CD4-positive, alpha-beta T cell treated with Interleukin-2 at 100 ng/mL for 4 hours (primary cell): ENCODE measurements at regions not wholly inside any gene's neighbourhood (a gene's known extent, or its start where the extent isn't known, plus 50 kb on each side); places are given as distances from the start of the nearest gene placed in this dataset.
"Not testable (repeated sequence)": the region's sequence is repeated elsewhere in the genome, so short reads cannot be mapped to it uniquely, and the experiment has no call there.

Experiments used
- DNase-seq: peaks from one replicate; pipeline ENCODE4 v3.0.0-alpha.2; 2020; ENCODE audit warnings: low spot score

DNA sequence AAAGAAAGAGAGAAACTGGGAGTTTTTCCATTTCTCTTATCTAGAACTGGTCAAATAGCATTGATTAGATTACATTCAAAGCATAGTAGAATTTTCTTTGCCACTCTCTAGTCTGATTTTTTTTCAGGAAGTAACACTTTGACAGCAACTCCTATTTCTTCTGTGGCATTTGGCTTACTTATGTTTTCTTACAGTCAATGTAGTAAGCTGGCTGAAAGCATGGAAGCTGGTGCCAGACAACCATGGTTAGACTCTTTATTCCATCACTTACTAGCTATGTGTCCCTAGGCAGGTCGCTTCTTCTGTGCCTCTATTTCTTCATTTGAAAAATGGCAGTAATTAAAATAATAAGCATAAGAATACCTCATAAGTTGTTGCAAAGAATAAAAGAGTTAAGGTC, 54.2 kb upstream of the OPRM1 start:
- DNase-seq: no peak

DNA sequence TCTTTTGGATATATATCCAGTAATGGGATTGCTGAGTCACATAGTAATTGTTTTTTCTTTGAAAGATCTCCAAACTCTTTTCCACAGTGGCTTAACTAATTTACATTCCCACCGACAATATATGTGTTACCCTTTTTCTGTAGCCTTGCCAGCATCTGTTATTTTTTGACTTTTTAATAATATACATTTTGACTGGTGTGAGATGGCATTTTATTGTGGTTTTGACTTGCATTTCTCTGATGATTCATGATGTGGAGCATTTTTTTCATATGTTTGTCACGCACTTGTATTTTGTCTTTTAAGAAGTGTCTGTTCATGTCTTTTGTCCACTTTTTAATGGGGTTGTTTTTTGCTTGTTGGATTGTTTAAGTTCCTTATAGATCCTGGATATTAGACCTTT, 58.9 kb upstream of the OPRM1 start:
- no peak for DNase-seq

DNA sequence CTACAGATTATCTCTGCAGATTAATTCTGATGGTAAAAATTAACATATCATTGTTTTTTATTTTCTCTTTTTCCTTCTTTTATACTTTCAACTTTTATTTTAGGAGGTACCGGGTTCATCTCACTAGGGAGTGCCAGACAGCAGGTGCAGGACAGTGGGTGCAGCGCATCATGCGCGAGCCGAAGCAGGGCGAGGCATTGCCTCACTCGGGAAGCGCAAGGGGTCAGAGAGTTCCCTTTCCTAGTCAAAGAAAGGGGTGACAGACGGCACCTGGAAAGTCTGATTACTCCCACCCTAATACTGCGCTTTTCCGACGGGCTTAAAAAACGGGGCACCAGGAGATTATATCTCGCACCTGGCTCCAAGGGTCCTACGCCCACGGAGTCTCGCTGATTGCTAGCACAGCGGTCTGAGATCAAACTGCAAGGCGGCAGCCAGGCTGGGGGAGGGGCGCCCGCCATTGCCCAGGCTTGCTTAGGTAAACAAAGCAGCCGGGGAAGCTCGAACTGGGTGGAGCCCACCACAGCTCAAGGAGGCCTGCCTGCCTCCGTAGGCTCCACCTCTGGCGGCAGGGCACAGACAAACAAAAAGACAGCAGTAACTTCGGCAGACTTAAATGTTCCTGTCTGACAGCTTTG, 60.0 kb upstream of the OPRM1 start:
- DNase-seq: not testable (repeated sequence)

DNA sequence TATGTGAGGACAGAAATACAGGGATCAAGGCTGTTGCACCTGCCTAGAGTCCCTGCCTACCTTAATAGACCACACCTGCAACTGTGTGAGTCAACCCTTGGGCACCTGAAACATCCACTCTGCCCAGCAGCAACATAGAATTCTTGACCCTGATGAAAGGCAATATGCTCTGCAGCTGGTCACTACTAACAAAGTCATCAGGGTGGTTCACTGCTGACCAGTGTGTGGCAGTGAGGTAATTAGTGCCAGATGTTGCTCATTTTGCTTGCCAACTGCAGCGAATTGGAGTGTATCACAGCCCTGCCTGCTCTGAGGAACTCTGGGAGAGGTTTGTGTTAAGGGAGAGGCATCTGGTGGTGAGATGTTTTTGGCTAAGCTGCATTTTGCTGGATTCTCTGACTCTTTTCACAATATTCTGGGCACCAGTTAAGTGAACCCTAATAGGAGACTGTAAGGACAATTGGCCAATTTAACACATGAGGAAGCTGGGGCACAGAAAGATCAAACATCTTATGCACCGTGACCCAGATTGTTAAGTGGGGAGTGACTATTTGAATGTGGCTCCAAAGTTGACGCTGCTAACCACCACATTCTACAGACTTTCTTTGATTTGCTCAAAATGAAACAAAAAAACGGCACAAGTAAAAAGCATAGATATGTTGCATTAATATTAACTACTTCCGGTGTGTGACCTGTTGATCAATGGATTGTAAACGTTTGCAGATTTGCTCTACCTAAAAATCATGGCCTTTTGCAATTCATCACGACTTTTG, 61.9 kb upstream of the OPRM1 start:
- DNase-seq: no peak

DNA sequence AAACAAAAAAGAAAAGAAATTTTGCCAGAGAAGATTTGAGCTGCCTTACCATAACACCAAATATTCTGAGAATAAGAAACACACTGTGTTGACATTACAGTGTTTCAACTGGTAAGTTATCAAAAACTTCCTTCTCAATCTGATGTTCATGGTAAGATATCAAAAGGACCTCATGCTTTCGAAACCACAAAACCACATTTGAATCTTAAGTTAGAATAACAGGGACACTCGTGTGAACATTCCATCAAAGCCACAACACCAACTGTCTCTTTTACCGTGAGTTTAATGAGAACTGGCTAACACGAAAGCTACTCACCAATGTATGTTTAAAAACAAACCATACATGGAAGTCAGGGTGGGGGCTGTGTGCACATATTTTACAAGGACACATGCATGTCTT, 73.0 kb upstream of the OPRM1 start:
- no peak for DNase-seq

DNA sequence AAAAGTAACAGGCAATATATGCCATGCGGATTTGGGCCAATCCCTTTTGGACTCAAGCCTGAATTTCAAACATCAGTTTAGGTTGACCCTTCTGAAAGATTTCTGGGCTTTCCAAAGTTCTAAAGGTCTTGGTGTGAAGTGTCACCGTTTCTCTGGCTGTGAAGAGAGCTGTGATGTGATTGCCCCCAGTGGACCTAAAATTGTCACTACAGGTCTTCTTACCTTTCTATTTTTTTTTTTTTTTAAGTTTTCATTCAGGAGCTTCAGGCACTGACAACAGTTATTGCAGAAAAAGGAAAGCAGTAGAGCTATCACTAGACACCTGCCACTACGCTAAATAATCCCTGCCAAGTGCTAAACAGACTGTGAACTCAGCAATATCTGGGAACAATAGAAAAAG, 75.7 kb upstream of the OPRM1 start:
- no peak for DNase-seq

DNA sequence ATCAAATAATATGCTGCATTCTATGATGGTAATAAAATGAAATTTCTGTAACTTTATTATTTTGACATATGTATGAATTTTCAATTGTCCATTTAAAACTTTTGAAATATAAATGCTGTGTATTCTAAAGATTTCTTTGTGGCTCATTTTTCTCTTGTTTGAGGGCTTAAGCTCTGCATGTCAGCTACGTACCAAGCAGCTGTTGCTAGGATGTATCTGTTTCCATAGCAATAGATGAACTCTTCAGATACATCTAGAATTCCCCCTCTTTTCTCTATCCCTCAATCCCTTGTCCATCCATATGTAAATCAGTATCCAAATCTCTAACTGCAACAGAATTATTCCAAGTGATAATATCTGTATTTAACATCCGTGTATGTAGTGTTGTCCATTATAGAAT, 76.5 kb upstream of the OPRM1 start:
- DNase-seq: no peak

DNA sequence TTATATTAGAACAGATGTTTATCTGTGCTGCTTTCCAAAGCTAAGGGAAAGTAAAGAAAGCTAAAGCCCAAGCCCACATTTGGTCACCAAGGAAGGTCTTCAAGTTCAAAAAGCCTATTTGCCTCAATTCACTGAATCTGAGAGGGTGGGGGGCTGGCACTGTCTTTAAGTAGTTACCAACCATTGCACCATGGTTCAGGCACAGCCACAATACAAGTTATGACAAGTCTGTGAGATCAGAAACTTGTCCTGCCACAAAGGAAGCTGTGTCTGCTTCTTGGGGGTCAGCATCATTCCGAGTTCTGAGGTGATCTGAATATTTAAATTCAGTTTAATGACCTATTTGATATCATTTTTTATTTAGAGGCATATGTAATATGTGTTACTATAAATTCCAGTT, 78.3 kb upstream of the OPRM1 start:
- DNase-seq: no peak

DNA sequence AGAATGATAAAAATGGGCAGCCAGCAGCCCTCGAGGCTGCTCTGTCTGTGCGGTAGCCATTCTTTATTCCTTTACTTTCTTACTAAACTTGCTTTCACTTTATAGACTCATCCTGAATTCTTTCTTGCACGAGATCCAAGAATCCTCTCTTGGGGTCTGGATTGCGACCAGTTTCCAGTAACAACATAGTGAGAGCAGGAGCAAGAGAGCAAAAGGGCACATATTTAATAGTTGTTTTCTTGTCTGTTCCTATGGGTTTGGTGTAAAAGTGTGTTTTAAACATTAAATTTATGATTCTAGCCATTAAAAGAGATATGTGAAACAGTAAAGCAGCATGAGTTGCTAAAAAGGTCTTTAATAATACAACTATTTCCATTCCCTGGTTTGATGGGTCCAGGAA, 78.8 kb upstream of the OPRM1 start:
- DNase-seq: no peak

DNA sequence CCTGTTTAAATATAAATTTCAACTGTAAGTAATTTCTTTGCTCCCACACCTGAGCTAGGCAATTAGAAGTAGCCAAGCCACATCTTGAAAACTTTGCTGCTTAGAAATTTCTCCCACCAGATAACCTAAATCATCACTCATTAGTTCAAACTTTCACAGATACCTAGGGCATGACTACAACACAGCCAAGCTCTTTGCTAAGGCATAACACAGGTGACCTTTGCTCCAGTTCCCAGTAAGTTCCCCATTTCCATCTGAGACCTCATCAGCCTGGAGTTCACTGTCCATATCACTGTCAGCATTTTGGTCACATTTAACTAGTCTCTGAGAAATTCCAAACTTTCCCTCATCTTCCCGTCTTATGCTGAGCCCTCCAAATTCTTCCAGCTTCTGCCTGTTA, 79.8 kb upstream of the OPRM1 start:
- no peak for DNase-seq

DNA sequence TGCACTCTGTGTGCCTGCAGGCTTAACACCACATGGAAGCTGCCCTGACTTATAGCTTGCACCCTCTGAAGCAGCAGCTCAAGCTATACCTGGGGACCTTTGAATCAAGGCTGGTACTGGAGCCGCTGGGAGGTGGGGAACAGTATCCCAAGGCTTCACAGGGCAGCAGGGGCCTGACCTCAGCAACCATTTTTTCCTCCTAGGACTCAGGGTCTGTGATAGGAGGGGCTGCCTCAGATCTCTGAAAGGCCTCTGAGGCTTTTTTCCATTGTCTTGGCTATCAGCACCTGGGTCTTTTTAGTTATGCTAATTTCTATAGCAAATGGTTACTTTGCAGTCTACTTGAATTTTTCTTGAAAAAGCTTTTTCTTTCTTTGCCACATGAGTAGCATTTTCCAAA, 80.2 kb upstream of the OPRM1 start:
- DNase-seq: no peak

DNA sequence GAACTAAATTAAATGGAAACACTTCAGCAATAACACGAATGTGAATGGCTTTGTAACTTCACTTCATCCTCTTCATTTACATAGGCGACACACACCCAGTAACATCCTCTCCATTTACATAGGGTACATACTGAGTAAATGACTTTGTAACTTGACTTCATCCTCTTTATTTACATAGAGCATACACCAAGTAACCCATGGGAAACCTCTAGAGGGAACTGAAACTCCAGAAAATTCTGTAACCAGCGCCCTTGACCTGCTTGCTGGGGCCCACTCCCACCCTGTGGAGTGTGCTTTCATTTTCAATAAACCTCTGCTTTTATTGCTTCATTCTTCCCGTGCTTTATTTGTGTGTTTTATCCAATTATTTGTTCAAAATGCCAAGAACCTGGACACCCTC, 81.6 kb upstream of the OPRM1 start:
- no peak for DNase-seq

DNA sequence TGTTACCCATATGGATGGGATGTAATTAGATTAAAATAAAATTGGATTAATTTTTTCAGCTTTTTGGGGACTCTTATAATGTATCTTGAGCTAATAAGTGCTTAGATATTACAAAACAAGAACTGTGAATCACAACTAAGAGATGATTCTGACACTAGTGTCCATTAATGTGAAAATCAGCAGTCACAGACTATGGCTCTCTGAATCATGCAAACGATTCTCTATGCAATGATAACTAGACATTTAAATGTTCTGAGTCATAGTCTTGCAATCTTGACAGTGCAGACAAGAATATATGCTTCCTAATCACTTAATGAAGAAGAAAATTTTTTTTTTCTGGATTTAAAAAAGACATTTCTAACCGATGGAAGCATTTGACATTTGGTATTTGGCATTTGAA, 82.2 kb upstream of the OPRM1 start:
- DNase-seq: no peak

DNA sequence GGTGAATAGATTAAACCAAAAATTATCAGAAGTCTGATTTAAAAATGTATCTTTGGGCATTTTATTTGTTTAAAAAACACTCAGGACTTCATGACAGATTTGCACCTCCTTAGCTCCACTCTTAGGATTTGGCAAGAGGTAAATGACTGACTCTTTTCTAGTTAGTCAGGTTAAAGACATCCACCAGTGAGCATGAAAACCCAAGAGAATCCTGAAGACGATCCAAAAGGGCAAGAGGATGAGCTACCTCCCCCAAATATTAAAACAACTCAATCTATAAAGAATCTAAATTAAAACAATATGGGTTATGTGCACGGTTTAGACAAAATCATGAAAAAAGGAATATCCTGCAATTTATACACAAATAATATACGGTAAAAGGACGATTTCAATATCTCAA, 89.4 kb upstream of the OPRM1 start:
- no peak for DNase-seq

DNA sequence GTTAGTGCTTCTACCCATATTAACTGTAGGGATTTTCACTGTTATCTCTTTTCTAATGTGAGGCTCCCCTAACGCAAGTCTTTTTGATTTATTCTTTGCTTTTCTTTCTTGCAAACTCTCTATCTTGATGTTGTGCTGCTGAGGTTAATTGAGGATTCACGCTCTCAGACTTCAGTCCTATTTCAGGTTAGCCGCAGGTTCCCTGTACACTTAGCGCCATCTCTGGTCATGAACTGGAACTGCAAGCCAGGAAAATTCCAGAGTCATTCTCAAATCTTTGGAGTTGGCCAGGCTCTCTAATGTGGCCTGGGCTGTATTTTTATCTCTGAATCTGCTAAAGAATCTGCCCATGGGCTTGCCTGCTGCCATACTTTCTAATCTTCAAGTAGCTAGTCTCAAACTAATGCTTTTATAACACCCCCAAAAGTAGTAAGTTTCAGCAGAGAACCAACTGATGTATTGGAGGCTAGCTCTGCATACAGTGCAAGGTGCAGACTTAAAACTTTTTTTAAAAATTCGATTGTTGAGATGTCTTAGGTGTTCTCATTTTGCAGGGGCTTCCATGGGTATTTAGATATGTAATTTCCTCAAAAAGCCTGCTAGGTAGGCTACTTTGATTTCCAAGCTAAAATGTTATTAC, 91.1 kb upstream of the OPRM1 start:
- DNase-seq: no peak

DNA sequence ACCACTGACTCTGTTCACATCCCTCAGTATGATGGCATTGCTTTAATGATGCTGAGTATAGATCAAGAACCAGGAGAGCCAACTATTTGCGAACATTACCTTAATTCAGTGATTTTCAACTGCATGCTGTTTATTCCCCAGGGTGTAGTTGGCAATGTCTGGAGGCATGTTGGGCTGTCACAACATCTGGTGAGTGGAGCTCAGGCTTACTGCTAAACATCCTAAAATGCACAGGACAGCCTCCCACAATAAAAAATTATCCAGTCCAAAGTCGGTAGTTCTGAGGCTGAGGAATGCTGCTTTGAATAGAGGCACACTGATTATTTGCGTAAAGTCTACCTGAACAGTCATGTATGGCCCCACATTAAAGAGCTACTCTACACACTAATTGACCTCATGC, 94.8 kb upstream of the OPRM1 start:
- no peak for DNase-seq

DNA sequence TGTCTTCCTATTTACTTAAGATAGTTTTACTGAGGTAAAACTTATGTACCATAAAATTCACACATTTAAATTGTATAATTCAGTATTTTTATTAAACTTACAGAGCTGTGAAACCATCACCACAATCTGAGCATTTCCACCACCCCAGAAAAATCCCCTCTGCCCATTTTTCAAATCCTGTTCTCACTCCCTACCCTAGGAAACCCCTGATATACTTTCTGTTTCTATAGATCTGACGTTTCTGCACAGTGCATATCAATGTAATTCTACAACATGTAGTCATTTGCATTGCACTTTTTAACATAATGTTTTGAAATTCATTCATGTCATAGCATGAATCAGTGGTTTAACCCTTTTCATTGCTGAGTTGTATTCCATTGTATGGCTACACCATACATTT, 96.7 kb upstream of the OPRM1 start:
- DNase-seq: no peak

DNA sequence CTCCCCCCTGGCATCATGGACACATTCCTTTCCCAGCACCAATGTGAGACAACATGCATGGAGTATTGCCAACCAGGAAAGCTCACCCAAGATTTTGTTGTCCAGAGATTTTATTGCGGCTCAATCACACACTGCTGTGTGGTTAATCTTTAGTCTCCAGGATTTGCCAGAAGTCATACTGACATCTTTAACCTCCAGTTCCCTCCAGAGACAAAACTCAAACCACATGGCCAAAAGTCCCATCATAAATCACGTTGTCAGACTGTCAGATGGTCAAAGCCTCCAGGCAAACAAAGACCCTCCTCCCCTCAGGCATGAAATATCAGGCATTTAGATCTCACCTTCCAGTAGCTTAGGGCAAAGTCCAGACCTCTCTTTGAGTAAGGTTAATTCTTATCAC, 97.3 kb upstream of the OPRM1 start:
- no peak for DNase-seq

DNA sequence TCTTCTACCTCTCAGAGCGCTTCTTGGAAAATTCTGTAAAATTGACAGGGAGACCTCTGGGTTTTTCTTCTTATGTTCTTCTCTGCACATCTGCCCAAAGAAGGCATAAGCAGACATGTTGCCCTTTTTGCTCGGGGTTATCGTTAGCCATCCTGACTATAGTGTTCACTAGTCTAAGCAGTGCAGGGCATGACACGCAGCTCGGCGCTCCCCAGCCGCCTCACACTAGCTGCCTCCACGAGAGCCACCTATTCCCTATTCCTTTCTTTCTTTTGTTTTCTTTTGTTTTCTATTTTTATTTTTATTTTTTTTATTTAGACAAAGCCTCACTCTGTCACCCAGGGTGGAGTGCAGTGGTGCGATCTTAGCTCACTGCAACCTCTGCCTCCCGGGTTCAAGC, 100.2 kb upstream of the OPRM1 start:
- no peak for DNase-seq

DNA sequence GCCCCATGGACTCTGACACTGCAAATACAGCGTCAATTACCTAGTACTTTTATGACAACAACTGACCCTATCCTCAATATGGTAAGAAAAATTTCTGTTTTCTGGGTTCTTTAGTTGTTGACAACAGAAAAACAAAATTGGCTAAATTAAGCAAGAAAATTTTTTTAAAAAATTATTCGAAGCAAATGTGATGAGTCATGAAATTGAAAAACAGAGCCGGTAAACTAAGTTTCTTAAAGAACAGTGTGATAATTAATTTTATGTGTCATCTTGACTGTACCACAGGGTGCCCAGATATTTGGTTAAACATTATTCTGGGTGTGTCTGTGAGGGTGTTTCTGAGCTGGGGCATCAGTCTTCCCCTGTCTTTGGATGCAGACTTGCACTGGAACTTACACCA, 107.6 kb upstream of the OPRM1 start:
- DNase-seq: no peak

DNA sequence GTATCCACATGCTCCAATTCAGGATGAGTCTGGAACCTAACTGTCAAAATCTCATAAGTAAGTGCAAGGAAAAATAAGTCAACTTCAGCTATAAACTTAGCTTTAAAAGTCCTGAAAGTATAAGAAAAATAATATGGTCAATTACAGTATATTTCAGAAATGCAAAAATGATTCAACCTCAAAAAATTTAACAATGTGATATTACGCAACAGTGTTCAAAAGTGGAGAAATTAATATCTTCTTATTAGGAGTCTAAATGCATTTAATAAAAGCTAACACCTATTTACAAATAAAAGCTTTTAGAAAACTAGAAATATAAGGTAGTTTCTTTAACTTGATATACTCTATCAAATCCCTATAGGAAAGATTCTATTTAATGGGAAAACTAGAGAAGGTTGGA, 111.2 kb upstream of the OPRM1 start:
- no peak for DNase-seq

DNA sequence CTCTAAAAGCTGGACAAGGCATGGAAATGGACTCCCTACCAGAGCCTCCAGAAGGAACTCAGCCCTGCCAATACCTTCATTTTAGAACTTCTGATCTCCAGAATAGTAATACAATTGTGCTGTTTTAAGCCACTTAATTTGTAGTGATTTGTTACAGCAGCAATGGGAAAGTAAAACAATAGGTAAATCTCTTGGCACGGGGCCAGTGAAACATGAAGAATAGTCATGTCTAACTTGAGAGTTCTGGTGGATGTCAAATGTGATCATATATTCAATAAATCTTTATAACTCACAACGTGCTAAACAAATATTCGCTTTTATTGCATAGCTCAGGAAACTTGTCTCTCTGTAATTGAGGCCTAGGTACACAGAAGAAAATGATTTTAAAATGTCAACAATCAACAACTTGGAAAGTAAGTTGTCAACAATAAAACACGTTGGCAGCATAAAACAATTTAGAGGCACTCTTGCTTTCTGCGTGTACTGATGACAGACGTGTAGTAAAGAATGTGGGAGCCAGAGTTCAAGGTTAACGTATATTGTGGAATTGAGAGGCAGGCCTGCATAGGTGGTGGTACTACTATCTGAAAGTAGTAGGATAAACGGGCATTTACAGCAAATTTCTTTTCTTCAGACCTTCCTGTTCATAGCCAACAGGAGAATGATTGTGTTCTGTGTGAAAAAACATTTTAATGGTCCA, 140.5 kb upstream of the OPRM1 start:
- no peak for DNase-seq

DNA sequence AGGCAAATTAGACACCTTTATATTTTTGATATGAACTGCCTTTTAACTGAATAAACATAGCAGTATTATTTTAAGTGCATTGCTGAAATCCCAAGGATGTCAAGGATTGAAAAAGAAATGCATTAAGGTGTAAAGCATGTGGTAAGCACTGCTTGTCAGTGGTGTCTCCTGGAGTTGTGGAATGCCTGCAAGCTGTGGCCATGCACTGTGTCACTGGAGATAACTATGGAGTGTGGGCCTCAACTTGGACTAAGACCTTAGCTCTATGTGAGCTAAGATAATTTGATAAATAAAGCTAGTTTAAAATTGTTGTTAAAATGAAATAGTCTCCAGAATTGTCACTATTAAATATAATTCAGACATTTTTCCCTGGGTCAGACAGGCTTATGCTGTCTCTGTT, 156.6 kb upstream of the OPRM1 start:
- DNase-seq: no peak
